Kidney tubule cell (primary cell): ENCODE measurements at regions not wholly inside any gene's neighbourhood (a gene's known extent, or its start where the extent isn't known, plus 50 kb on each side); places are given as distances from the start of the nearest gene placed in this dataset.
"Not testable (repeated sequence)": the region's sequence is repeated elsewhere in the genome, so short reads cannot be mapped to it uniquely, and the experiment has no call there.

Experiments
- DNase-seq: peaks from one replicate; pipeline ENCODE4 v3.0.0-alpha.2; 2018; ENCODE audit warnings: low spot score

DNA sequence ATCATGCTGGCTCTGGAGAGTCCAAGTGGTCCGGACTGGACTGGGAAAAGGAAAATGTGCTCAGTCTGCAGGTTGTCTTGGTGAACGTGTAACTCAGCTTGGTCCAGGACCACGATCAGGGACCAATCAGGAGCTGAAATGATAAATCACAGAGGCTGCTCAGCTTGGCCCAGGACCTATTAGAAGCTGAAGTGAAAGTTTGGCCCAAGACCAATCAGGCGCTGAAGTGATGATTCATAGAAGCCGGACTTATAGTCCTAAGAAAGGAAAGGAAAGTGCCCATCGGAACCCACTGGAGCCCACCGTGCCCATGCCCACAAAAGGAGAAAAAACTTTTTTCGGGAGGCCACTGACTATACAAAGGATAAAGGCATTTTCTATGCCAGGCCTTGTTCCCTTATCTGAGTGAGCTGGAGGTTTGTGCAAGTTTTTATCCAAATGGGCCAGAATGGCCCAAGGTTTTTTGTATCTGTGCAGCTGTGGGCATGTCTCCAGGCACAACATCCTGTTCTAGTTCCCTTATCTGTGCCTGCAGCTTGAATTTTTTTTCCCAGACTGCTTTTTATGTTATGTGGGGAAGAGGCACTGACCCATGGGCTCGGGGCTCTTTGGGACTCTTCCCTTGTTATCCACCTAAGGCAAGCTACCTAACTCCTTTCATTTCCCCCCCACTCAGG is 194.4 kb downstream of the FAM133A start:
- DNase-seq = no peak

DNA sequence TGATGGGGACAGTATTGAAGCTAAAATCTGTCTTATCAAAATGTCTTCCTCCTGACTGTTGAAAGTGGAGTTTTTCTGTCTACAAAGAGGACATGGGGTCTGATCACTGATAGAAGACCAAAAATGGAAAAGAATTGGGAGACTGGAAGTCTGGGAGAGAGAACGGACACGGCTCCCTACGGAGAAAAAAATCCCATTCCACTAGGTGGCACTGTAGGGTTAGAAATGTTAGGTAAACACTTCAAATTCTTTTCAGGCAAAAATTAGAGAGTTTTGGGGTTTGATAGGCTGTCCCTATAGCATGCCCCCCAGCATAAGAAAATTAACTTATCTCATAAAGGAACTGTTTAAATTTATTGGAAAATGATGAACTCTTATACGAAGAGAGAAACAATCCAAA is 200.5 kb downstream of the FAM133A start:
- DNase-seq = peak; percentile 13

DNA sequence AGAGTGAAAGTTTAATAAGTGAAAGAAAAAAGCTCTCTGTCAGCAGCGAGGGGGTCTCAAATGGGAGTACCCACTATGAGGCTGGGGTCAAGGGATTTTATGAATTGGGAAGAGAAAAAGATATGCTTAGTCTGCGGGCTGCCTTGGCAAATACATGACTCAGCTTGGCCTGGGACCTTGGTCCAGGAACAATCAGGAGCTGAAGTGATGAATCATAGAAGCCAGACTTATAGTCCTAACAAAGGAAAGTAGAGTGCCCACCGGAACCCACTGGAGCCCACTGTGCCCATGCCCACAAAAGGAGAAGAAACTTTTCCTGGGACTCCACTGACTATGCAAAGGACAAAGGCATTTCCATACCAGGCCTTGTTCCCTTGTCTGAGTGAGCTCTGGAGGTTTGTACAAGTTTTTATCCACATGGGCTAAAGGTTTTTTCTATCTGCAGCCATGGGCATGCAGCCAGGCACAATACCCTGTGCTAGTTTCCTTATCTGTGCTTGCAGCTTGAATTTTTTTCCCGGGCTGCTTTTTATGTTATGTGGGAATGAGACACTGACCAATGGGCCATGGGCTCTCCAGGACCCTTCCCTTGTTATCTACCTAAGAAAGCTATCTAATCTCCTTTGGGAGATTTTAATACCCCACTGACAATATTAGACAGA is 201.7 kb downstream of the FAM133A start:
- DNase-seq = no peak

DNA sequence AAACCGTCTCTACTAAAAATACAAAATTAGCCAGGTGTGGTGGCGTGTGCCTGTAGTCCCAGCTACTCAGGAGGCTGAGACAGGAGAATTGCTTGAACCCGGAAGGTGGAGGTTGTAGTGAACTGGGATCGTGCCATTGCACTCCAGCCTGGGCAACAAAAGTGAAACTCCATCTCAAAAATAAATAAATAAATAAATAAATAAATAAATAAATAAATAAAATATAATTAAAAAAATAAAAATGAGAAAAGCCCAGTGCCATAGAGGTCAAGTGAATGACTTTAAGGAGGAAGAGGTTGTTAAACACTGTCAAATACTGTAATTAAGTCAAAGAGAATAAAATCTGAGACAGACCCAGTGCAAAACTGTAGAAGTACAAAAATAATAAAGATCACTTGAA is 247.0 kb downstream of the FAM133A start:
- DNase-seq = not testable (repeated sequence)

DNA sequence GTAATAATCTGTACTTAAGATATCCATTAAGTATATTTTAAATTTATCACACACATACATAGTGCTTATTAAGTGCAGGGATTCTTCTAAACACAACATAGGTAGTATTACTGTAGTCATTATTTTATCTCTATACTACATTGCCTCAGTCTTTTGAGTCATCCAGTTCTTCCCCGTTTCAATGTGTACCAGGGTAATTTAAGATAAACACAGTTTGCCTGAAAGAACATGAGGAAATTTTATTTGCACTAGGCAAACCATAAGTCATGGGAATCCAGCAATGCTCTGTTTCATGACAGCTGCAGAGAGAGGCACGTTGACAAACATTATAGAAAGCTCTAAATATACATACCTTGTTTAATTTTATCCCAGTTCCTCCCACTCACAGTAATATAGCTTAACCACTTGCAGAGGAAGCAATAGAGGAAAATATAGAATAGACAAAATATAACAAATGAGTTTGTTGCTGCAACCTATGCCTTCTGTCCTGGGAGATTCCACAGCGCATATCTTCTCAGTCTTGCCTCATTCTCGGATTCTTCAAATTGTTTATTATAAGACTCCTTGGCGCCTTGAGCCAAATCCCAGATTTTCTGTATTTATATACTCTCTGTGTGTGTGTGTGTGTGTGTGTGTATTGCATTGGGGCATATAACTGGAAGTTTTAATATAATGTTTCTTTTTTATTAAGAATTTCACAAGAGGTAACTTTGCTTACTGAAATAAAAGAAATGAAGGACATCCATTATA is 258.6 kb downstream of the FAM133A start:
- DNase-seq = no peak

DNA sequence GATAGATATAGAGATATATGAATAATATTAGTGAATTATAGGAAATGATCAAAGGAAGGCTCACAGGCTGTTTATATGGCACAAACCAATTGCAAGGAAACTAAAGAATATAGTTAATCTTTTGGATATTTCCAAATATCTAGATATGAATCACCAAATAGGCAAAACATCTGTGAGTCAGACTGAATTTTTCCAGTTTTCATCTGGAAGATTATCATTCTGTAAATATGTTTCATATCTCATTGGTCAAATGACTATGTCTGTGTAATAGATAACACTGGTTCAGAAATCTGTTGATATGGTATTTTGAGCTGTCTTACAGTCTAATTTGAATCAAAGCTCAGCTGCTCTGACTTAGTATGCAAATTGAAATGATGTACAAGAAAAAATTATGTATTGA is 303.6 kb downstream of the FAM133A start:
- DNase-seq = no peak

DNA sequence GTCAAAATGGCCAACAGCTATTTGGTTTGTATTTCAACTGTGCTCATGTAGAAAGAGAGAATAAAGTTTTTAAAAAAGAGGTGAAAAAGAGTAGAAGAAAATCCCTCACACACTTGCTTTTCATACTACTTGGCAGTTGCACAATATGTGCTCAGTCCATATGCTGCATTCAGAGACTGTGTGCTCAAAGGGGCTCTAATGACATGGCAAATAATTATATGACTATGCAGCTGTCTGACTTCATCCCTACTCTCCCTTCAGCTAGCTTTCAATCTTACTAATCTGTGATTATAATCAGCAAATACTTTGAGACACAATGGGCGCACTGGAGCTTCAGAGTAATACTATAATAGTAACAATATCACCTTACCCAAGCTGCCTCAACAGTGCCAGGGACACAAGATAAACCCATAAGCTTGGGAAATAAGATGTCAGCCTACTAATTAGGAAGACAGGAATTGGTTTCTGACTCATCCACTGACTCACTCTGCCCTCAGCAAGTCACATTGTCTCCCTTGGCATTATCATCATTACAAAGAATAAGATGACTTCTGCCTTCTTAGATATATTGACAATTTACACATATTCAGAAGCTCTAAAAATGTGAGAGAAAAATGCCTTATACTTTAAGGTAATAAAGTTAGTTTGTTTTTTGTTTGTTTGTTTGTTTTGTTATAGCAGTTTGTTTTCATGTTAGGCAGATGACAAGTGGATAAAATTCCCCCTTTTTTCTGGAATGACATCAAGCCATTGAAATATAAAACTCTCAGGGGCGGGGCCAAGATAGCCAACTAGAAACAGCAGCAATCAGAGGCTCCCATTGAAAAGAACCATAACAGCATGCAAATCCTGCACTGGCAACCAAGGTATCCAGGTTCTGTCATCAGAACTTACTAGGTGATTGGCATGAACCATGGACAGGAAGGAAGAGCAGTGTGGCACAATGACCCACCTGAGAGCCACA is 311.6 kb downstream of the FAM133A start:
- peak; percentile 9 for DNase-seq
